T-helper 2 cell treated with Interferon-gamma antibody and Interleukin-4, amounts not matched to agents 100 ng/mL and 5 ng/mL, for 36 hours (primary cell): ENCODE measurements at regions not wholly inside any gene's neighbourhood (a gene's known extent, or its start where the extent isn't known, plus 50 kb on each side); places are given as distances from the start of the nearest gene placed in this dataset.

Source experiments
- intact Hi-C: fragments of 100-400 bp; cut with micrococcal nuclease; formaldehyde crosslinking; loops from one replicate; pipeline ENCODE4 v1.15.1; 2023

GRCh38 chr20:40168981-40169620 is 519.9 kb downstream of the MAFB start:
- intact Hi-C loops: no loop called here

- intact Hi-C loops: no loop called here
These were observed 527.6 kb downstream of the MAFB start for GRCh38 chr20:40161391-40161790.

GRCh38 chr20:40160097-40160550 is 528.9 kb downstream of the MAFB start:
- intact Hi-C loops: no loop called here

GRCh38 chr20:40159276-40159675 is 529.8 kb downstream of the MAFB start:
- intact Hi-C loops: no loop called here

DNA sequence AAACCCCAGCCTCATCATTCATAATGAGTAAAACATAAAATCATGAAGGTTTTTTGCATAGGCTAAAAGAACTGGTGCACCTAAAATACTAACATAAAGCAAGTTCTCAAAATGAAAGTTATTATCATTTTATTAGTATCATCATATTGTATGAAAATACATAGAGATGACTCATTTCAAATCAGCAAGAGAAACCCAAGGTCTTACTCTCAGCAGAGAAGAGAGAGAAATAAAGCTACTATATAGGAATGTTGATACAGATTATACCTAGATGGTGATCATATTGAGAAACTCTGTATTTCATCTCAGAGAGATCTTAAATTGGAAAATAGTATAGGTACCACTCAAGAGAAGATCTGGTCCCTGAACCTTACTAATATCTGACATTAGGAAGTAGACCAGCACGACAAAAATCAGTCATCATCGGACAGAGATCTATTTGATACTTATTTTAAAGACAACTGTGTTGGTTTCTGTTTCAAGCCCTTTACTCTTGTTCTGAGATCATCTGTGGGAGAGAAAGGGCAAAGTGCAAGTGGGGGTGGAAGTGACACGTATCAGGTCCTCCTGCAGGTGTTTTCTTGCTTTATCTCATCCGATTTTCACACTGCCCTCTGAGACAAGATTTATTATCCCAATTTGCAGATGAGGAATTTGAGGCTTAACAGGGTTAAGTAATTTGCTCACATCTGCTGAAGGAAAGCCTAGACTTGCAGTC is 532.3 kb downstream of the MAFB start:
- intact Hi-C loops: no loop called here

- intact Hi-C loops: no loop called here
These were observed 534.5 kb downstream of the MAFB start for GRCh38 chr20:40154514-40154913.

- intact Hi-C loops: no loop called here
These were observed 540.1 kb downstream of the MAFB start for GRCh38 chr20:40148886-40149285.

- intact Hi-C loops: no loop called here
These were observed 543.0 kb downstream of the MAFB start for GRCh38 chr20:40146071-40146470.

DNA sequence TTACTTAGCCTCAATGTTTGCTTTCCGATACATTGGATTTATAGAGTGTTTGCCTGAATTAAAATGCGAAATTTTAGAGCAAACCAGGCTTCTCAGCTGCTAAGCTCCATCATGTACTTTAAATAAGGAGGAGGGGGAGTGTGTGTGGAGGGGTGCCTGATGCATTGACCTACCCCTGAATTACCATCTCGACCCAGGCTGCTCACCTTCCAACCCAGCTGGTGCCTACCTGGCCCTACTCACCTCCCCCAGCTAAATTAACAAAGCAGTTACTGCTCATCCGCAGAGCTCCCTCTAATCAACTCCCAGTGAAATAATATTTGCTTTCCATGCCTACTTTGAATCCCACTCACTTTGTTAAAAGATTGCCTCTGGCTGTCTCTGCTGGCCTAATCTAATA is 544.5 kb downstream of the MAFB start:
- intact Hi-C loops: no loop called here

DNA sequence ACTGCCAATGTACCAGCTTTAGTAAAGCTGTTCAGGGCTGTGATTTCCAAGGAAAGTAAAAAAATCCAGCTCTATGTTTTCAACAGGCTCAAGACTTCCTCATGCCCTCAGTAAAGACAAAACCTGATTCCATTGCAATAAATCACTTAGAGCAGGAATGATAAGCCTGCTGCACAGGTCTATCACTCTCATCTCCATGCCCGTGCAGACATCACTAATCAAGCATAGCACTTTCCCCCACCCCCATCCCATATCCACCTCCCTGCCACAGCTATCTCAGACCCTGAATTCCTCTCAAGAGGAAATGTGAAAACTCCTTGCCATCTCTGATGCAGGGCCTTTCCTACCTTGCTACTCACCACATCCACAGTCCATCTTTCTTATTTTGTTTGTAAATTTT is 554.9 kb downstream of the MAFB start:
- intact Hi-C loops: no loop called here

DNA sequence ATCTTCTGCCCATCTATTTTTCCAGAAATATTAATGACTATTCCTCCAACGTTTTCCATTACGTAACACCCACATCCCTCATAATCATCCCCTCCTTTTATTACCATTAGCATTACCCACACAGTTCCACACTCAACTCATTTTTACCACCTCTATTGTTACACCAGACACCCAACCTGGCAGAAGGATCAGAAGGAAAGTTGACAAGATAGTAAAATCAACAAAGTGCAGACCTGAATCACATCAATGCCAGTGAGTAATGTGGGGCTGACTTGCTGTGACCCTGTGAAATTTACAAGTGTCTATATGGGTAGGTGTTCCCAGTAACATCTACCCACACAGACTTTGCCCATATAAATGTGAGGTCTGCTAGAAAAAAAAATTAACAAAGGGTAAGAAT is 568.2 kb downstream of the MAFB start:
- intact Hi-C loops: no loop called here

GRCh38 chr20:40111282-40111681 is 577.8 kb downstream of the MAFB start:
- intact Hi-C loops: no loop called here

- intact Hi-C loops: no loop called here
These were observed 578.7 kb downstream of the MAFB start for GRCh38 chr20:40110311-40110831.

DNA sequence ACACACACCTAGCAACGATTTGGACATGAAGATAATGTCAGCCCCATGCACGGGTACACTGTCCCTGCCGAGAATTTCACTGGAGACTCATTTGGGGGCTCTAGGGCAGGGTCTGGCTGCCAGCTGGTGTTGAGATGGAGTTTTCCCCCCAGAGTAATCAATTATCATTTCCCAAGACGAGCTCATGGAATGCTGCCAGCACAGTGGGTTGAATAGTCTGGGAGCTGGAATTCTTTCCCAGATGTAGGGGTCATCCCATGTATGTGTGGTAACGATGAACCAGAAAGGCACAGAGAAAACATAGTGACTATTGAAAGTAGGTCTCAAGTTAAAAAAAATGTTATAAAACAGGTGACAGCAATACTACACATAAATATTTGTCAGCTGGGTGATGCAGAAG is 579.9 kb downstream of the MAFB start:
- intact Hi-C loops: no loop called here

DNA sequence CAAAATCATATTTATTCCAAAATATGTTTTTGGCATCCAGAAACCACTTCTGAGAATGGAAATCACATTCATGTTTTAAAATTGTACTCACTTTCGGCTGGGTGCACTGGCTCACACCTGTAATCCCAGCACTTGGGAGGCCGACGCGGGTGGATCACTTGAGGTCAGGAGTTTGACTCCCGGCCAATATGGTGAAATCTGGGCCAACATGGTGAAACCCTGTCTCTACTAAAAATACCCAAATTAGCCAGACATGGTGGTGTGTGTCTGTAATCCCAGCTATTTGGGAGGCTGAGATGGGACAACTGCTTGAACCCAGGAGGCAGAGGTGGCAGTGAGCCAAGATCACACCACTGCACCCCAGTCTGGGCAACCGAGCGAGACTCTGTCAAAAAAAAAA is 580.7 kb downstream of the MAFB start:
- intact Hi-C loops: no loop called here

DNA sequence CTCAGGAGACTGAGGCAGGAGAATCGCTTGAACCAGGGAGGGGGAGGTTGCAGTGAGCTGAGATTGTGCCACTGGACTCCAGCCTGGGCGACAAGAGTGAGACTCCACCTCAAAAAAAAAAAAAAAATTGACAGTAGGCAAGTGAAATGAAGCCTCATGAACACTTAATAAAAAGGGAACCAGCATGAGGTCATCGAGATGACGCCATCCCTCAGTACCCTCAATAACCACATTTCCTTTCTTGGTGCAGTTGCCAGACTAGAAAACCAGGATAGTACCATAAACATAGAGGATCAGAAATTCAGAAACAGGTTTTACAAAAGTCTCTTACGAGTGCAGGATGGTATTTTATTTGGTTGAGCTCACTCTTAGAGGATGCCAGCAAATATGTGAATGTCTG is 584.1 kb downstream of the MAFB start:
- intact Hi-C loops: no loop called here

DNA sequence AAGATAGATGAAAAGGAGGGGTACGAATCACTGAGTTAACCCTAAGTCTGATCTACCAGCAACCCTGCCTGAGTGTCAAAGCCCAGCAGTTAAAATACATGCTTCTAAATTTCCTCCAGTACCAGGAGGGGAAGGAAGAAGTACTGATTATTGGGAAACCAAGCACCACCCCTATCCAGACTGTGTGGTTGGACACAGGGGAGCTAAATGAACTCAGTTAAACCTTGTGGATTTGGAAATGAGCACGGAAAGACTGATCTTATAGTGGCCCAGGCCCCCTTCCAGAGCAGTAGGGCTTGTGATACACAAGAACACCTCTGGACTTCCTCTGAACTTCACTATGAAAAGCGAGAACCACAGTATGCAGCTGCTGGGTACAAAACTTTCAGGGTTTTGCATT is 585.6 kb downstream of the MAFB start:
- intact Hi-C loops: no loop called here

- intact Hi-C loops: no loop called here
These were observed 587.5 kb downstream of the MAFB start for GRCh38 chr20:40101560-40101959.

- intact Hi-C loops: no loop called here
These were observed 588.8 kb downstream of the MAFB start for GRCh38 chr20:40100261-40100660.

DNA sequence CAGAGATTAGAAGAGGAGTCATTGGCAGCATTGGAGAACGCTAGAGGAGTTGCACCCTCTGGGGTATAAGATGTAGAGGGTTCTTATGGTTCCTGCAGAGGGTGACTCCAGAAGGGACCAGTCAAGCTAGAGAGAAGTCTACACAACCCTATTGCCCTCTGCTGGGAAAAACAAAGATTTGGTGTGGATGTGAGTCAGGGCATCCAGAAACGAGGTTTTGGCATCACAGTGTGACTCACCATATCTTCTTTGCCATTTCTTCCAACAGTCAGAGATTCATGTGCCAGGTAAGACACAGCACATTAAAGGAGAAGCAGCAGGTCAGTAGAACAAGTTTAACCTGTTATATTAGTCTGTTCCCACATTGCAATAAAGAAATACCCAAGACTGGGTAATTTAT is 598.8 kb downstream of the MAFB start:
- intact Hi-C loops: no loop called here

DNA sequence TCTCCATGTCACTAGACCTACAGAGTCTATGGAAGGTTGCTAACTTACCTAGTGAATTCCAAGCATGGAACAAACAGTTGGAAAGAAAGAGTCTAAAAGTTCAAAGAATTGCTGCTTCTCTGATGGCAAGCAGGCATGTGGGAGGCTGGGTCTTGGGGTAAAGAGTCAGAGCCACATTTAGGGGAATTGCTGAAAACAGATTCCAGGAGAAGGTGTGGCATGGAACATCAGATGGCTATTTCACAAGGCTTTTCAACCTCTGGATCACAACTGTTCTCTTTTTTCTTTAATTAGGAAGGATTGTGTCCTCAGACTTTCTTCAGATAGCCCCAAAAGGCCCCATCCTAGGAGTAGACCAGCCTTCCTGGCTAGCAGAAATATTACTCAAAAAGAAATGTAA is 601.5 kb downstream of the MAFB start:
- intact Hi-C loops: no loop called here

GRCh38 chr20:40085513-40085912 is 603.5 kb downstream of the MAFB start:
- intact Hi-C loops: no loop called here

DNA sequence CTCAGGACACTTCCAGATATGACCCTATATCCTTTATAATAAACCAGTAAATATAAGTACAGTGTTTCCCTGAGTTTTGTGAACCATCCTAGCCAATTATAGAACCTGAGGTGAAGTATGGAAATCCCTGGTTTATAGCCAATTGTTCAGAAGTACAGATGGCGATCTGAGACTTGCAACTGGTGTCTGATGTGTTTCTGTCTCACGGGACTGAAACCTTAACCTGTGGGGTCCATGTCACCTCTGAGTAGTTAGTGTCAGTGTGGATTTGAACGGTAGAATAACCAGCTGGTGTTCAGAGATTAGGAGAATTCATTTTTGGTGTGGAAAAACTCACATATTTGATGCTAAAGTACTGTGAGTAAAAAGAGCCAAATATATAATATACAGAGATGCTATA is 606.6 kb downstream of the MAFB start:
- intact Hi-C loops: no loop called here
